GM19351 (cell line): ENCODE measurements at regions not wholly inside any gene's neighbourhood (a gene's known extent, or its start where the extent isn't known, plus 50 kb on each side); places are given as distances from the start of the nearest gene placed in this dataset.
"Not testable (repeated sequence)": the region's sequence is repeated elsewhere in the genome, so short reads cannot be mapped to it uniquely, and the experiment has no call there.

Experiments used
- ATAC-seq: cut with Tn5 transposase; IDR thresholded peaks from one replicate; pipeline ENCODE4 v1.9.1; 2021; ENCODE audit warnings: mild to moderate bottlenecking, moderate library complexity; ENCODE audit not compliant: unreplicated experiment

- ATAC-seq, result not testable (repeated sequence)
Observed at GRCh38 chr15:84152381-84152979, 83.1 kb upstream of the GOLGA6L4 start.

- ATAC-seq, result not testable (repeated sequence)
Observed at GRCh38 chr15:84153655-84154140, 81.9 kb upstream of the GOLGA6L4 start.

- not testable (repeated sequence) for ATAC-seq
Observed at GRCh38 chr15:84154314-84154713, 81.3 kb upstream of the GOLGA6L4 start.

- ATAC-seq, result not testable (repeated sequence)
Observed at GRCh38 chr15:84154787-84155186, 80.8 kb upstream of the GOLGA6L4 start.

GRCh38 chr15:84155792-84156587 lies 79.6 kb upstream of the GOLGA6L4 start:
- not testable (repeated sequence) for ATAC-seq

GRCh38 chr15:84156588-84156840 lies 79.1 kb upstream of the GOLGA6L4 start:
- not testable (repeated sequence) for ATAC-seq

GRCh38 chr15:84157056-84157632 lies 78.4 kb upstream of the GOLGA6L4 start:
- ATAC-seq, result not testable (repeated sequence)

- ATAC-seq, result not testable (repeated sequence)
Observed at GRCh38 chr15:84157857-84158256, 77.7 kb upstream of the GOLGA6L4 start.

GRCh38 chr15:84159346-84160269 lies 76.0 kb upstream of the GOLGA6L4 start:
- ATAC-seq, result not testable (repeated sequence)

- not testable (repeated sequence) for ATAC-seq
Observed at GRCh38 chr15:84164423-84165292, 70.9 kb upstream of the GOLGA6L4 start.

- ATAC-seq, result not testable (repeated sequence)
Observed at GRCh38 chr15:84170029-84170428, 65.5 kb upstream of the GOLGA6L4 start.

- ATAC-seq, result not testable (repeated sequence)
Observed at GRCh38 chr15:84173231-84173610, 62.4 kb upstream of the GOLGA6L4 start.
